GM19372 (cell line): ENCODE measurements at regions not wholly inside any gene's neighbourhood (a gene's known extent, or its start where the extent isn't known, plus 50 kb on each side); places are given as distances from the start of the nearest gene placed in this dataset.
"Not testable (repeated sequence)": the region's sequence is repeated elsewhere in the genome, so short reads cannot be mapped to it uniquely, and the experiment has no call there.

ENCODE experiments used
- ATAC-seq: cut with Tn5 transposase; IDR thresholded peaks from one replicate; pipeline ENCODE4 v1.9.1; 2021; ENCODE audit warnings: mild to moderate bottlenecking, low read depth, moderate library complexity; ENCODE audit not compliant: unreplicated experiment

DNA sequence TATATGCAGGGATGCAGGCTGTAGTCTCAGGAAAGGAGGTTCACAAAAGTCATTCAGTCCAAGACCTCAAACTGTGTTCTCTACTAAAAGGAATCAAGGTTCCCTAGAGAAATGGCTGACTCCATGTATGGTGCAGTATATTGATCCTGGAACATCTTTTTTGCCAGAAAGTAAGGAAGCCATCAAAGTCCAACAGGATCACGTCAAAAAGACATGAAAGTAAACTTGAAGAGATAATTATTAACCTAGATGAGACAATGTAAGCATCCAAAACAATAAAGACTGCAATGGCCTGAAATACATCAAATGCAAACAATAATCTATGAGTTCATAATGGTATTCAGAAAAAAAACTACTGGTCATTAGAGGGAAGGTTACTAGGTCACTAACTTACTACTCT is 115.6 kb upstream of the FABP2 start:
- ATAC-seq = not testable (repeated sequence)

DNA sequence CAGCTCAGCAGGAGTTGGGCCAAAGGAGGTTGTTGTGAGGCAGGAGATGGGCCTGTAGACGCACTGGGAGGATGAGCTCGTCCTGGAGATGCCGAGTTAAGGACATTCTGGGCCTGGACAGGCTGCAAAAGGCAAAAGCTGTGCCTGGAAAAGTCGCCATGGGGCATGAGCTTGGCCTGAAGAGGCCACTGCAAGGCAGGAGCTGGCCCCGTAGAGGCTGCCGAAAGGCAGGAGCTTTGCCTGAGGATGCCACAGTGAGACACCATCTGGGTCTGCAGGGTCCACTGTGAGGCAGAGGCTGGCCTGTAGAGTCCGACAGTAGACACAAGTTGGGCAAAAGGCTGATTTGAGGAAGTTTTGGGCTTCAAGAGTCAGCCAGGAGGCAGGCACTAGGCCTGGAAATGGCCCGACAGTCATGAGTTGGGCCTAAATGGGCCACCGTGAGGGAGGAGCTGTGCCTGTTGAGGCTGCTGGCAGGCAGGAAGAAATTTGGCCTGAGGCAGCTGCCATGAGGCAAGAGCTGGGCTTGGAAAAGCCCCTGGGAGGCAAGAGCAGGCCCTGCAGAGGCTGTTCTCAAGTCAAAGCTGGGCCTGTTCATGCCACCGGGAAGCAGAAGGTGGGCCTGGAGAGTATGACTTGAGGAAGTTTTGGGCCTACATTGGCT is 86.8 kb upstream of the FABP2 start:
- not testable (repeated sequence) for ATAC-seq

DNA sequence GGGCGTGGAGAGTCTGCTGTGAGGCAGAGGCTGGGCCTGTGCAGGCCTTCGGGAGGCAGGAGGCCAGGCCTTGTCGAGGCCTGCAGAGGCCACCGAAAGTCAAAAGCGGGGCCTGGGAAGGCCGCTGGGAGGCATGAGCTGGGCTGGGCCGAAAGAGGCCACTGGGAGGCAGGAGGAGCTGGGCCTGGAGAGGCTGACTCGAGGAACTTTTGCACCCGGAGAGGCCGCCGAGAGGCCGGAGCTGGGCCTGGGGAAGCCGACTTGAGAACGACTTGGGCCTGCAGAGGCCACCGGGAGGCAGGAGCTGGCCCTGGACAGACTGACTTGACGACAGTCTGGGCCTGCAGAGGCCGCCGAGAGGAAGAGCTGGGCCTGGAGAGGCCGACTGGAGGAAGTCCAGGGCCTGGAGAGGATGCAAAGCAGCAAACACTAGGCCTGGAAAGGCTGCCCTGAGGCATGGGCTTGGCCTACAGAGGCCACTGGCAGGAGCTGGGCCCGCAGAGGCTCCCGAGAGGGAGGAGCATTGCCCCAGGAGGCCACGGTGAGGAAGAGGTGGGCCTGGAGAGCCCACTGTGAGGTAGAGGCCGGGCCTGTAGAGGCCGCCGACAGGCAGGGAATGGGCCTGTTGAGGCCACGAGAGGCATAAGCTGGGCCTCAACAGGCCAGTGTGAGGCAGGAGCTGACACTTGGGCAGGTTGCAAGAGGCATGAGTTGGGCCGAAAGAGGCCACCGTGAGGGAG is 85.0 kb upstream of the FABP2 start:
- not testable (repeated sequence) for ATAC-seq

DNA sequence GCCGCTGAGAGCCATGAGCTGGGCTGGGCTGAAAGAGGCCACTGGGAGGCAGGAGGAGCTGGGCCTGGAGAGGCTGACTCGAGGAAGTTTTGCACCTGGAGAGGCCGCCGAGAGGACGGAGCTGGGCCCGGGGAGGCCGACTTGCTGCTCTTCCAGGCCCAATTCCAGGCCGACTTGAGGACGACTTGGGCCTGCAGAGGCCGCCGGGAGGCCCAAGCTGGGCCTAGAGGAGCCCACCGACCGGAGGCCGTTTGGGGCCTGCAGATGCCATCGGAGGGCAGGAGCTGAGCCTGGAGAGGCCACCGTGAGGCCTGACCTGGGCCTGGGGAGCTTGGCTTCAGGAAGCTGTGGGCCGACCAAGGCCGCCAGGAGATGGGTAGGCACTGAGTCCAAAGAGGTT is 84.1 kb upstream of the FABP2 start:
- ATAC-seq = not testable (repeated sequence)

DNA sequence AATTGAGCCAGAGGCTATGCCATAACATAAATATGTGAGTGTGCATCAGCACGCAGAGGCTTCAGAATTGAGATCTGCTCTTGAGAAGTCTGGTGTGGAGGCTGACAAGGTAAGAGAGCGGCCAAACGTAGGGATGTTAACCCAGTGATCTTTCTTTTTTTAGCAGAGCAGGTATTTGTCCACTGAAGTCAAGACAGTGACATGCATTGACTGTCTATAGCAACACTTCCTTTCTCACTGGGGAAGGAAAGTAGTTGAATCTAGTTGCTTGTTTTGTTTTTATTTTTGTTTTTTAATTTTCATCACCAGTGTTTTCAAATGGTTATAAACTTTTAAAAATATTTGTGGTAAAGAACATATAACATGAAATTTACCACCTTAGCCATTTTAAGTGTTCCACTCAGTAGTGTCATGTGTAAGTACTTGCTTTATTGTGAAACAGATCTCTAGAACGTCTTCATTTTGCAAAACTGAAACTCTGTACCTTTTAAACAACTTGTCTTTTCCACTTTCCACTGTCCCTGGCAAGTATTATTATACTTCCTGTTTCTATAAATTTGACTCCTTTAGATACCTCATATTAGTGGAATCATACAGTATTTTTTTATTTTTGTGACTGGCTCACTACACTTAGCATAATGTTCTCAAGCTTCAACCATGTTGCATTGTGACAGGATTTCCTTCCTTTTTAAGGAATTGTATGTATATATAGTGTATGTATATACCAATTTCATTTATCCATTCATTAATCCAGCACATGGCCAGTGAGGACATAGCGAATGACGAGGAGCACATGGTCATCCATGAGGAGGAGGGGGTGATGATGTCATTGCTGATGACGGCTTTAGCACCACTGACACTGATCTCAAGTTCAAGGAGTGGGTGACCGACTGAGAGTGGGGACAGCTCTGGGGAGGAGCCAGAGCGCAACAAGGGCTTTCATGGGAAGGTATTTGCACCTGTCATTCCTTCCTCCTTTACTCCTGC is 80.7 kb upstream of the FABP2 start:
- peak; percentile 84 for ATAC-seq

DNA sequence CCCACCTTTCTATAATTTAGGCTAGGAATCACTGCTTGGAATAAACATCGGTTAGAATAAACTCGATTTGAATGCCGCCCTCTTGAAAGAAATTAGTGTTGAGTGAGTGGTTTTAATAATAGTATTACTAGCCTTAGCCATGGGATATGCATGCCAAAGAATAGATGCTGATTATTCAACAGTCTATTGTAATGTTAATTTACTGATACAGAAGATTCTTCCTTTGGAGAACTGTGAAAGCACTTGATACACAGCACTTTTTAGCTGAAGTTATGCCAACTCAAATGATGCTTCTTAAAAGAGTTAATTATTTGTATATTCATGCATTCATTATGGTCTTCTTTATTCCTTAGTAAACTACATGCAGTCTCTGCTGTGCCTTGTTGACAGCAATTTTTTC is 73.8 kb upstream of the FABP2 start:
- not testable (repeated sequence) for ATAC-seq

DNA sequence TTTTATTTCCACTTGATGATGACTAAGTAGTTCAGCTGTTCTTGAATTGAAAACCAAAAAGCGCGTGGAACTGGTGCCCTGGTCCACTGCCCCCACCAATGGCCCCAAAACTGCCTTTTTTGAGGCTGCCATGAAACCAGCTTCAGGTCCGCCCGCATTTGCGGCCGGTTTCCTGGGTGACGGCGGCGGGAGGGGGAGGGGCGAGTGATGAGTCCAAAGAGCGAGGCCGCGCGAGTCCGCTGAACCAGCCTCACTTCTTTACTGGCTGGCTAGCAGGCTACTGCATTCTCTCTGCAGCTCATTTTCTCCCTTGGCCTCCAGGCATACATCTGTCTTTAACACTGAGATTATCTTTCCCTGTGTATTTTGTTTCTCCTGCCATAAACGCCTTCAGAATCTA is 72.9 kb upstream of the FABP2 start:
- no peak for ATAC-seq

DNA sequence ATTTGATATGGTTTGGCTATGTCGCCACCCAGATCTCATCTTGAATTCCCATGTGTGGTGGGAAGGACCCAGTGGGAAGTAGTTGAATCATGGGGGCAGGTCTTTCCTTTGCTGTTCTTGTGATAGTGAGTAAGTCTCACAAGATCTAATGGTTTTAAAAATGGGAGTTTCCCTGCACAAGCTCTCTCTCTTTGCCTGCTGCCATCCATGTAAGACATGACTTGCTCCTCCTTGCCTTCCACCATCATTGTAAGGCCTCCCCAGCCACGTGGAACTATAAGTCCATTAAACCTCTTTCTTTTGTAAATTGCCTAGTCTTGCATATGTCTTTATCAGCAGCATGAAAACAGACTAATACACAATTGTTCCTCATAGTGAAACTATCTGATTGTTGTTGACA is 66.9 kb upstream of the FABP2 start:
- not testable (repeated sequence) for ATAC-seq

DNA sequence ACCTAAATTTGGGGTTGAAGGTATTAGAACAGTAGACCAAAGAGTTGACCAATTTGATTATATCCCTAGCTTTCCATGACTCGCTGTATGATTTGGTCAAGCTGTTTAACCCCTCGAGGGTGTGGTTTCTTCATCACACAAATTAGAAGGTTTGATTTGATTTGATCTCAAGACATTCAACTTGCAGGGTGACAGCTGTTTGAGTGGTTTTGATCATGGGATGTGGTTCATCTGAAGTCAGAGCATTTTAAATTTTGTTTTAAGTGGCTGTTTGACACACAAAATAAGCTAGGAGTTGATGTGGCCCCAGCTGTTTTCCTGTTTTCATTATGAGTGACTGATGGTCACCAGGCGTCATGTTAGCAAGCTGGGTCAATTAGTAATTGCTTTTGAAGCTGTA is 52.7 kb upstream of the FABP2 start:
- not testable (repeated sequence) for ATAC-seq

DNA sequence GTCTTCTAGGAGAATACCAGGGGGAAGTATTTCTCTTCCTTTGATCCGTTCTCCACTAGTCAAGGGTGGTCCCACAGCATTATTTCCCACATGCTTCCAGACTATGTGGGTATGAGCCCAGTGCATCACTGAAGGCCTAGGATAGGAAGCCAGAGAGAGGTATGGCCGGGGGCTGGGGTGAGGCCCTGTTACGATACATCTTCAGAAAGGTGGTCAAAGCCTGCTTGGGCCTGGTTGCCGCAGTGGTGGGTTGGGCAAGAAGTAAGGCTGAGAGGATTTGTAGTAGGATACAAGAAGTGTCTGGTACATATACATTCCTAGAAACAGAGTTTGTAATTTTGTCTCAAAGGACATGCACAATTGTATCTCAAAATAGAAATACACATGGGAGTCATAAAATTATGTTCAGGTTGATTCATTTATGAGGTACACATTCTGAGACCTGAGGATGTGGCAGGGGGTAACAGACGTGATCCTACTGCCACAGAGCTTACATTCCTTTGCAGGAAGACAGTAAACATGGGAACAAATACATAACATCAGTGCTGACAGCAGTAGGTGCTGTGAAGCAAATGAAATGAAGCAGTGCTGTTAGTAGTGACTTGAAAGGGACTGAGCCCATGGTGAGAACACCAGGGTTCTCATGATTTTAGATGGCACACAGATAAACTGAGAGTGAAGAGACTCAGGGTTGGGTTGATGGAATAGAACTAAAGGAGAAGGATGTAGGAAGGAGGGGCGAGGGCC is 50.6 kb upstream of the FABP2 start:
- ATAC-seq = not testable (repeated sequence)
